ENCODE measurements at regions not wholly inside any gene's neighbourhood (a gene's known extent, or its start where the extent isn't known, plus 50 kb on each side); places are given as distances from the start of the nearest gene placed in this dataset.

DNA sequence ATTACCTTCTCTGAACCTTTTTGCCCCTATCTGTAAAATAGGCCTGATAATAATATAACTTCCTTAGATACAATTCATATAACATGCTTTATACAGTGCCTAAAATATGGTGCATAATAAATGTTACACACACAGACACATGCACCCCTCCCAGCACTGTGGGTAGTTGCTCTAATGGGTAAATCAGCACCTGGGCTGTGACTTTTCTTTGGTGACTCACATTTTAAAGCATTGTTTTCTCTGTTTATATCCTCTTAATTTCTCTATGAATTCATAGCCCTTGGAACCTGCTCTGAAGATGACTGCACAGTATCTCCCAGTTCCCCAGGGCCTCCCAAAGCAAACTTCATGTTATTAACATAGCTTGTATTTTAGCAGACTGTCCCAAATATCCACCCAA is 248.2 kb upstream of the TNP1 start:
- Histone ChIP-seq H2AFZ (ENCODE audit: control insufficient read depth, low read length) (no peak overlapping the region), H3K27me3 (ENCODE audit: control insufficient read depth, extremely low read depth, insufficient read depth, low read length) (no peaks in the 10 kb centered on the region), H3K4me2 (ENCODE audit: control insufficient read depth, extremely low read depth, insufficient read depth, low read depth, low read length) (peak overlapping the region; percentile 17), H3K27ac (ENCODE audit: control insufficient read depth, insufficient read depth, low read length) (no peak overlapping the region), H3K9me3 (ENCODE audit: control insufficient read depth, low read depth, low read length) (no peaks in the 10 kb centered on the region), H3K79me2 (ENCODE audit: control insufficient read depth, insufficient read depth, low read length) (no peaks in the 10 kb centered on the region), H3K36me3 (ENCODE audit: control insufficient read depth in 2 of 2, extremely low read depth in 1 of 2, insufficient read depth in 2 of 2, low read length in 2 of 2) (no peaks in the 10 kb centered on the region), H3K4me1 (ENCODE audit: control insufficient read depth, extremely low read depth, insufficient read depth, low read length) (peaks cover 55% of the 10 kb centered on the region), H4K20me1 (ENCODE audit: control insufficient read depth, extremely low read depth, insufficient read depth, low read length) (no peaks in the 10 kb centered on the region), H3K9me1 (ENCODE audit: control insufficient read depth, extremely low read depth, insufficient read depth, low read length) (no peaks in the 10 kb centered on the region), H3K4me3 (ENCODE audit: control insufficient read depth in 2 of 3, extremely low read depth in 1 of 3, insufficient read depth in 2 of 3, low read depth in 1 of 3, low read length in 3 of 3) (no peak overlapping the region), H3K9ac (ENCODE audit: control insufficient read depth, extremely low read depth, insufficient read depth, low read length) (no peak overlapping the region)
- FAIRE-seq (no peak), DNase-seq (ENCODE audit: low read depth, low spot score) (no peak)
- no peak for TF ChIP-seq EZH2 (IDR thresholded peaks at IDR 0.05; ENCODE audit: low read length)
- TF ChIP-seq CTCF (optimal IDR thresholded peaks at IDR 0.05 in 1 of 3, IDR thresholded peaks at IDR 0.05 in 1 of 3, conservative IDR thresholded peaks at IDR 0.05 in 1 of 3; ENCODE audit: extremely low read depth in 1 of 3, insufficient read depth in 2 of 3, low read length in 3 of 3): no peak
- dilution Hi-C loops (cut with MboI; ENCODE audit: extremely low pct_ligation_motif_present, low sequenced_read_pairs): no loop called here

- H3K27me3 ChIP-seq (ENCODE audit: control insufficient read depth, extremely low read depth, insufficient read depth, low read length): no peaks in the 10 kb centered on the region
- DNase-seq (ENCODE audit: low read depth, low spot score): no peak
- no peaks in the 10 kb centered on the region for H3K79me2 ChIP-seq (ENCODE audit: control insufficient read depth, insufficient read depth, low read length)
- FAIRE-seq: no peak
- peak overlapping the region; percentile 17 for H3K4me2 ChIP-seq (ENCODE audit: control insufficient read depth, extremely low read depth, insufficient read depth, low read depth, low read length)
- no peak overlapping the region for H3K9ac ChIP-seq (ENCODE audit: control insufficient read depth, extremely low read depth, insufficient read depth, low read length)
- no peak overlapping the region for H3K4me3 ChIP-seq (ENCODE audit: control insufficient read depth in 2 of 3, extremely low read depth in 1 of 3, insufficient read depth in 2 of 3, low read depth in 1 of 3, low read length in 3 of 3)
- dilution Hi-C loops (cut with MboI; ENCODE audit: extremely low pct_ligation_motif_present, low sequenced_read_pairs): no loop called here
- no peaks in the 10 kb centered on the region for H3K9me1 ChIP-seq (ENCODE audit: control insufficient read depth, extremely low read depth, insufficient read depth, low read length)
- no peak overlapping the region for H2AFZ ChIP-seq (ENCODE audit: control insufficient read depth, low read length)
- peaks cover 59% of the 10 kb centered on the region for H3K4me1 ChIP-seq (ENCODE audit: control insufficient read depth, extremely low read depth, insufficient read depth, low read length)
- TF ChIP-seq EZH2 (IDR thresholded peaks at IDR 0.05; ENCODE audit: low read length): no peak
- TF ChIP-seq CTCF (optimal IDR thresholded peaks at IDR 0.05 in 1 of 3, IDR thresholded peaks at IDR 0.05 in 1 of 3, conservative IDR thresholded peaks at IDR 0.05 in 1 of 3; ENCODE audit: extremely low read depth in 1 of 3, insufficient read depth in 2 of 3, low read length in 3 of 3): no peak
- H4K20me1 ChIP-seq (ENCODE audit: control insufficient read depth, extremely low read depth, insufficient read depth, low read length): no peaks in the 10 kb centered on the region
- no peaks in the 10 kb centered on the region for H3K9me3 ChIP-seq (ENCODE audit: control insufficient read depth, low read depth, low read length)
- no peak overlapping the region for H3K27ac ChIP-seq (ENCODE audit: control insufficient read depth, insufficient read depth, low read length)
- no peaks in the 10 kb centered on the region for H3K36me3 ChIP-seq (ENCODE audit: control insufficient read depth in 2 of 2, extremely low read depth in 1 of 2, insufficient read depth in 2 of 2, low read length in 2 of 2)
Measured at GRCh38 chr2:217107480-217107879, 247.6 kb upstream of the TNP1 start.

Measured in keratinocyte (primary cell).